ENCODE measurements at regions not wholly inside any gene's neighbourhood (a gene's known extent, or its start where the extent isn't known, plus 50 kb on each side); places are given as distances from the start of the nearest gene placed in this dataset.

GRCh38 chrX:94389044-94389443, 715.0 kb downstream of the FAM133A start:
- TF ChIP-seq CTCF (IDR thresholded peaks at IDR 0.05) (no peak), POLR2A (IDR thresholded peaks at IDR 0.05) (no peak)
